GM23338 (cell line): ENCODE measurements at regions not wholly inside any gene's neighbourhood (a gene's known extent, or its start where the extent isn't known, plus 50 kb on each side); places are given as distances from the start of the nearest gene placed in this dataset.

ENCODE experiments used
- ATAC-seq: fragments of 200-7000 bp; cut with Tn5 transposase; 3 replicates; pipeline ENCODE4 v1.9.1; 2020
- DNase-seq: peaks from one replicate; pipeline ENCODE4 v3.0.0-alpha.2; 2015; ENCODE audit warnings: low spot score
- H2AFZ ChIP-seq: fragments of 200-600 bp; sonication (generic); 2 replicates; pipeline ENCODE4 v1.8.0; 2016; ENCODE audit warnings: antibody characterized with exemption, mild to moderate bottlenecking, moderate library complexity
- H3F3A ChIP-seq: fragments of 200-600 bp; sonication (generic); replicated peaks from 2 replicates; pipeline ENCODE4 v1.8.0; 2017; ENCODE audit warnings: antibody characterized with exemption, mixed run types, low read depth
- H3K27ac ChIP-seq: fragments of 200-600 bp; sonication (generic); 2 replicates; pipeline ENCODE4 v1.6.1; 2016; ENCODE audit warnings: low read depth
- H3K27me3 ChIP-seq: fragments of 200-600 bp; sonication (generic); 2 replicates; pipeline ENCODE4 v1.8.0; 2016; ENCODE audit warnings: mild to moderate bottlenecking, mixed run types, moderate library complexity; ENCODE audit not compliant: insufficient read depth
- H3K36me3 ChIP-seq: fragments of 200-600 bp; sonication (generic); 2 replicates; pipeline ENCODE4 v1.8.0; 2016; ENCODE audit warnings: mild to moderate bottlenecking; ENCODE audit not compliant: insufficient read depth
- H3K4me1 ChIP-seq: fragments of 200-600 bp; sonication (generic); 2 replicates; pipeline ENCODE4 v1.8.0; 2016; ENCODE audit warnings: mild to moderate bottlenecking, moderate library complexity; ENCODE audit not compliant: insufficient read depth
- H3K4me2 ChIP-seq: fragments of 200-600 bp; sonication (generic); 2 replicates; pipeline ENCODE4 v1.7.1; 2017; ENCODE audit warnings: mixed run types
- H3K4me3 ChIP-seq: fragments of 200-600 bp; sonication (generic); 2 replicates; pipeline ENCODE4 v1.6.1; 2016; ENCODE audit warnings: mixed run types
- H3K79me2 ChIP-seq: fragments of 200-600 bp; sonication (generic); replicated peaks from 2 replicates; pipeline ENCODE4 v1.8.0; 2017; ENCODE audit warnings: mild to moderate bottlenecking; ENCODE audit not compliant: insufficient read depth
- H3K9me2 ChIP-seq: fragments of 200-600 bp; sonication (generic); 2 replicates; pipeline ENCODE4 v1.8.0; 2017; ENCODE audit not compliant: insufficient read depth
- H4K20me1 ChIP-seq: fragments of 200-600 bp; sonication (generic); replicated peaks from 2 replicates; pipeline ENCODE4 v1.8.0; 2017; ENCODE audit warnings: mild to moderate bottlenecking; ENCODE audit not compliant: insufficient read depth
- H3K27ac Mint-ChIP-seq: 2 replicates; pipeline ENCODE4 v1.8.0; 2020; ENCODE audit warnings: inconsistent platforms, mild to moderate bottlenecking, moderate library complexity, mixed read lengths
- H3K27me3 Mint-ChIP-seq: 3 replicates; pipeline ENCODE4 v1.8.0; 2022; ENCODE audit warnings: low read depth, mild to moderate bottlenecking, moderate library complexity, mixed read lengths, inconsistent platforms; ENCODE audit not compliant: insufficient read depth, poor library complexity
- H3K36me3 Mint-ChIP-seq: 3 replicates; pipeline ENCODE4 v1.8.0; 2021; ENCODE audit warnings: low read depth, mild to moderate bottlenecking, inconsistent platforms, moderate library complexity, mixed read lengths
- H3K4me1 Mint-ChIP-seq: 3 replicates; pipeline ENCODE4 v1.8.0; 2020; ENCODE audit warnings: mild to moderate bottlenecking, inconsistent platforms, mixed read lengths
- H3K4me3 Mint-ChIP-seq: 3 replicates; pipeline ENCODE4 v1.8.0; 2021; ENCODE audit warnings: moderate library complexity, mild to moderate bottlenecking, inconsistent platforms, mixed read lengths
- H3K9me3 Mint-ChIP-seq: 3 replicates; pipeline ENCODE4 v1.8.0; 2020; ENCODE audit warnings: moderate library complexity, mild to moderate bottlenecking, inconsistent platforms, mixed read lengths
- CREB1 ChIP-seq: fragments of 250-450 bp; sonication (Bioruptor Pico); IDR thresholded peaks from 2 replicates; pipeline ENCODE4 v1.5.0; 2020; ENCODE audit warnings: low read depth, mild to moderate bottlenecking, moderate library complexity
- ETS1 ChIP-seq: IDR thresholded peaks from 2 replicates; pipeline ENCODE4 v1.6.1; 2016; ENCODE audit warnings: antibody characterized with exemption
- EZH2 ChIP-seq: fragments of 200-600 bp; sonication (generic); IDR thresholded peaks from one replicate; pipeline ENCODE4 v1.8.0; 2017; ENCODE audit warnings: antibody characterized with exemption, mild to moderate bottlenecking, low read depth; ENCODE audit not compliant: unreplicated experiment
- EZH2phosphoT487 ChIP-seq: fragments of 200-600 bp; sonication (generic); IDR thresholded peaks from one replicate; pipeline ENCODE4 v1.8.1; 2018; ENCODE audit warnings: antibody characterized with exemption; ENCODE audit not compliant: unreplicated experiment
- JUNB ChIP-seq: IDR thresholded peaks from one replicate; pipeline ENCODE4 v1.6.1; 2016; ENCODE audit warnings: antibody characterized with exemption; ENCODE audit not compliant: unreplicated experiment
- NANOG ChIP-seq: IDR thresholded peaks from 2 replicates; pipeline ENCODE4 v1.6.1; 2016; ENCODE audit warnings: antibody characterized with exemption, borderline replicate concordance
- POLR2AphosphoS5 ChIP-seq: IDR thresholded peaks from 2 replicates; pipeline ENCODE4 v1.6.1; 2016; ENCODE audit warnings: antibody characterized with exemption, low read depth
- STAT1 ChIP-seq: IDR thresholded peaks from one replicate; pipeline ENCODE4 v1.6.1; 2016; ENCODE audit warnings: antibody characterized with exemption; ENCODE audit not compliant: unreplicated experiment
- ZNF114 ChIP-seq: fragments of 250-450 bp; sonication (Bioruptor Pico); IDR thresholded peaks from 2 replicates; pipeline ENCODE4 v1.5.0; 2020; ENCODE audit warnings: mild to moderate bottlenecking, moderate library complexity
- ZNF331 ChIP-seq: fragments of 250-450 bp; sonication (Bioruptor Pico); IDR thresholded peaks from 2 replicates; pipeline ENCODE4 v1.5.0; 2020; ENCODE audit warnings: low read depth, mild to moderate bottlenecking, moderate library complexity
- TF ChIP-seq, protein P1 (sequence below): IDR thresholded peaks from one replicate; pipeline ENCODE4 v1.6.1; 2018; ENCODE audit warnings: antibody characterized with exemption; ENCODE audit not compliant: unreplicated experiment
- TF ChIP-seq, protein P2 (sequence below): fragments of 250-450 bp; sonication (Bioruptor Pico); IDR thresholded peaks from 2 replicates; pipeline ENCODE4 v1.5.0; 2020; ENCODE audit warnings: mild to moderate bottlenecking, moderate library complexity

DNA sequence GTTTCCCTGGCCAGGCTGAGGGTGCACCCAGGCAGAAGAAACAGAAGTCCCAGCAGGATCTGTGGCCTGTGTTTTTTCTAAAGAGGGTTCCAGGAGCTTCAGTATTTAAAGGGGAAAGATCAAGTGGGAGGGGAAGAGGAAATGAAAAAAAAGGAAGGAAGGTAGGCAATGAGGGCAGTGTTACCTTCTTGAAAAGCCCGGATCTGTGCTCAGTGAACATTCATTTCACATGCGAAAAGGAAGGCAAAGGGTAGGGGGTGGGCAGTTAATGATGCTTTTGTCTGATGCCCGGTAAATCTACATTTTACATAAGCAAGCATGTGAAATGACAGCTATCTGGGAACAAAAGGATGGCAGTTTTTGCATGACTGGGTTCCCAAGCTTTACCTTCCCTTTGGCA, 326.2 kb downstream of the UQCRFS1 start (continued):
- TF ChIP-seq, protein P1, sequence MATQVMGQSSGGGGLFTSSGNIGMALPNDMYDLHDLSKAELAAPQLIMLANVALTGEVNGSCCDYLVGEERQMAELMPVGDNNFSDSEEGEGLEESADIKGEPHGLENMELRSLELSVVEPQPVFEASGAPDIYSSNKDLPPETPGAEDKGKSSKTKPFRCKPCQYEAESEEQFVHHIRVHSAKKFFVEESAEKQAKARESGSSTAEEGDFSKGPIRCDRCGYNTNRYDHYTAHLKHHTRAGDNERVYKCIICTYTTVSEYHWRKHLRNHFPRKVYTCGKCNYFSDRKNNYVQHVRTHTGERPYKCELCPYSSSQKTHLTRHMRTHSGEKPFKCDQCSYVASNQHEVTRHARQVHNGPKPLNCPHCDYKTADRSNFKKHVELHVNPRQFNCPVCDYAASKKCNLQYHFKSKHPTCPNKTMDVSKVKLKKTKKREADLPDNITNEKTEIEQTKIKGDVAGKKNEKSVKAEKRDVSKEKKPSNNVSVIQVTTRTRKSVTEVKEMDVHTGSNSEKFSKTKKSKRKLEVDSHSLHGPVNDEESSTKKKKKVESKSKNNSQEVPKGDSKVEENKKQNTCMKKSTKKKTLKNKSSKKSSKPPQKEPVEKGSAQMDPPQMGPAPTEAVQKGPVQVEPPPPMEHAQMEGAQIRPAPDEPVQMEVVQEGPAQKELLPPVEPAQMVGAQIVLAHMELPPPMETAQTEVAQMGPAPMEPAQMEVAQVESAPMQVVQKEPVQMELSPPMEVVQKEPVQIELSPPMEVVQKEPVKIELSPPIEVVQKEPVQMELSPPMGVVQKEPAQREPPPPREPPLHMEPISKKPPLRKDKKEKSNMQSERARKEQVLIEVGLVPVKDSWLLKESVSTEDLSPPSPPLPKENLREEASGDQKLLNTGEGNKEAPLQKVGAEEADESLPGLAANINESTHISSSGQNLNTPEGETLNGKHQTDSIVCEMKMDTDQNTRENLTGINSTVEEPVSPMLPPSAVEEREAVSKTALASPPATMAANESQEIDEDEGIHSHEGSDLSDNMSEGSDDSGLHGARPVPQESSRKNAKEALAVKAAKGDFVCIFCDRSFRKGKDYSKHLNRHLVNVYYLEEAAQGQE, result no peak
- TF ChIP-seq POLR2AphosphoS5 (no peak), NANOG (no peak)

GRCh38 chr19:28885965-28886364, 327.0 kb downstream of the UQCRFS1 start:
- ATAC-seq, result no peak
- DNase-seq, result no peak
- Mint-ChIP-seq H3K27ac (no peak overlapping the region), H3K36me3 (no peaks in the 10 kb centered on the region), H3K27me3 (peaks cover 16% of the 10 kb centered on the region), H3K9me3 (no peaks in the 10 kb centered on the region; the same call in 2 of the 3 replicates), H3K4me1 (peaks cover 49% of the 10 kb centered on the region), H3K4me3 (no peak overlapping the region)
- Histone ChIP-seq H3K4me1 (peaks cover 35% of the 10 kb centered on the region), H3K4me2 (no peak overlapping the region), H2AFZ (no peak overlapping the region), H3K9me2 (no peaks in the 10 kb centered on the region), H3K4me3 (no peak overlapping the region), H3K27me3 (no peaks in the 10 kb centered on the region), H3K27ac (no peak overlapping the region), H4K20me1 (no peaks in the 10 kb centered on the region), H3K36me3 (no peaks in the 10 kb centered on the region), H3F3A (0 out of 2 replicates have a peak, but pooled peaks cover 15% of the 10 kb centered on the region), H3K79me2 (no peaks in the 10 kb centered on the region)
- TF ChIP-seq EZH2phosphoT487 (no peak), ZNF331 (CRISPR knock-in tag) (no peak), STAT1 (no peak), JUNB (no peak), ZNF114 (CRISPR knock-in tag) (no peak), CREB1 (CRISPR knock-in tag) (no peak), EZH2 (no peak), ETS1 (no peak), NANOG (no peak)
- TF ChIP-seq, protein P1, result no peak
- TF ChIP-seq, protein P2, sequence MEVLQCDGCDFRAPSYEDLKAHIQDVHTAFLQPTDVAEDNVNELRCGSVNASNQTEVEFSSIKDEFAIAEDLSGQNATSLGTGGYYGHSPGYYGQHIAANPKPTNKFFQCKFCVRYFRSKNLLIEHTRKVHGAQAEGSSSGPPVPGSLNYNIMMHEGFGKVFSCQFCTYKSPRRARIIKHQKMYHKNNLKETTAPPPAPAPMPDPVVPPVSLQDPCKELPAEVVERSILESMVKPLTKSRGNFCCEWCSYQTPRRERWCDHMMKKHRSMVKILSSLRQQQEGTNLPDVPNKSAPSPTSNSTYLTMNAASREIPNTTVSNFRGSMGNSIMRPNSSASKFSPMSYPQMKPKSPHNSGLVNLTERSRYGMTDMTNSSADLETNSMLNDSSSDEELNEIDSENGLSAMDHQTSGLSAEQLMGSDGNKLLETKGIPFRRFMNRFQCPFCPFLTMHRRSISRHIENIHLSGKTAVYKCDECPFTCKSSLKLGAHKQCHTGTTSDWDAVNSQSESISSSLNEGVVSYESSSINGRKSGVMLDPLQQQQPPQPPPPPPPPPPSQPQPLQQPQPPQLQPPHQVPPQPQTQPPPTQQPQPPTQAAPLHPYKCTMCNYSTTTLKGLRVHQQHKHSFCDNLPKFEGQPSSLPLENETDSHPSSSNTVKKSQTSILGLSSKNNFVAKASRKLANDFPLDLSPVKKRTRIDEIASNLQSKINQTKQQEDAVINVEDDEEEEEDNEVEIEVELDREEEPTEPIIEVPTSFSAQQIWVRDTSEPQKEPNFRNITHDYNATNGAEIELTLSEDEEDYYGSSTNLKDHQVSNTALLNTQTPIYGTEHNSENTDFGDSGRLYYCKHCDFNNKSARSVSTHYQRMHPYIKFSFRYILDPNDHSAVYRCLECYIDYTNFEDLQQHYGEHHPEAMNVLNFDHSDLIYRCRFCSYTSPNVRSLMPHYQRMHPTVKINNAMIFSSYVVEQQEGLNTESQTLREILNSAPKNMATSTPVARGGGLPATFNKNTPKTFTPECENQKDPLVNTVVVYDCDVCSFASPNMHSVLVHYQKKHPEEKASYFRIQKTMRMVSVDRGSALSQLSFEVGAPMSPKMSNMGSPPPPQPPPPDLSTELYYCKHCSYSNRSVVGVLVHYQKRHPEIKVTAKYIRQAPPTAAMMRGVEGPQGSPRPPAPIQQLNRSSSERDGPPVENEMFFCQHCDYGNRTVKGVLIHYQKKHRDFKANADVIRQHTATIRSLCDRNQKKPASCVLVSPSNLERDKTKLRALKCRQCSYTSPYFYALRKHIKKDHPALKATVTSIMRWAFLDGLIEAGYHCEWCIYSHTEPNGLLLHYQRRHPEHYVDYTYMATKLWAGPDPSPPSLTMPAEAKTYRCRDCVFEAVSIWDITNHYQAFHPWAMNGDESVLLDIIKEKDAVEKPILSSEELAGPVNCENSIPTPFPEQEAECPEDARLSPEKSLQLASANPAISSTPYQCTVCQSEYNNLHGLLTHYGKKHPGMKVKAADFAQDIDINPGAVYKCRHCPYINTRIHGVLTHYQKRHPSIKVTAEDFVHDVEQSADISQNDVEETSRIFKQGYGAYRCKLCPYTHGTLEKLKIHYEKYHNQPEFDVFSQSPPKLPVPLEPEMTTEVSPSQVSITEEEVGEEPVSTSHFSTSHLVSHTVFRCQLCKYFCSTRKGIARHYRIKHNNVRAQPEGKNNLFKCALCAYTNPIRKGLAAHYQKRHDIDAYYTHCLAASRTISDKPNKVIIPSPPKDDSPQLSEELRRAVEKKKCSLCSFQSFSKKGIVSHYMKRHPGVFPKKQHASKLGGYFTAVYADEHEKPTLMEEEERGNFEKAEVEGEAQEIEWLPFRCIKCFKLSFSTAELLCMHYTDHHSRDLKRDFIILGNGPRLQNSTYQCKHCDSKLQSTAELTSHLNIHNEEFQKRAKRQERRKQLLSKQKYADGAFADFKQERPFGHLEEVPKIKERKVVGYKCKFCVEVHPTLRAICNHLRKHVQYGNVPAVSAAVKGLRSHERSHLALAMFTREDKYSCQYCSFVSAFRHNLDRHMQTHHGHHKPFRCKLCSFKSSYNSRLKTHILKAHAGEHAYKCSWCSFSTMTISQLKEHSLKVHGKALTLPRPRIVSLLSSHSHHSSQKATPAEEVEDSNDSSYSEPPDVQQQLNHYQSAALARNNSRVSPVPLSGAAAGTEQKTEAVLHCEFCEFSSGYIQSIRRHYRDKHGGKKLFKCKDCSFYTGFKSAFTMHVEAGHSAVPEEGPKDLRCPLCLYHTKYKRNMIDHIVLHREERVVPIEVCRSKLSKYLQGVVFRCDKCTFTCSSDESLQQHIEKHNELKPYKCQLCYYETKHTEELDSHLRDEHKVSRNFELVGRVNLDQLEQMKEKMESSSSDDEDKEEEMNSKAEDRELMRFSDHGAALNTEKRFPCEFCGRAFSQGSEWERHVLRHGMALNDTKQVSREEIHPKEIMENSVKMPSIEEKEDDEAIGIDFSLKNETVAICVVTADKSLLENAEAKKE (CRISPR knock-in tag), result no peak
